ENCODE measurements at regions not wholly inside any gene's neighbourhood (a gene's known extent, or its start where the extent isn't known, plus 50 kb on each side); places are given as distances from the start of the nearest gene placed in this dataset.
"Not testable (repeated sequence)": the region's sequence is repeated elsewhere in the genome, so short reads cannot be mapped to it uniquely, and the experiment has no call there.

- no peak overlapping the region for H3K4me3 ChIP-seq (ENCODE audit: low read depth, low read length)
- in situ Hi-C loops (cut with HindIII; ENCODE audit: low sequenced_read_pairs): no loop called here
- DNase-seq (ENCODE audit: low read depth, low spot score): no peak
These were observed 439.6 kb upstream of the PTCHD4 start for GRCh38 chr6:48550603-48551002.

GRCh38 chr6:48542191-48542590 lies 431.2 kb upstream of the PTCHD4 start:
- TF ChIP-seq CTCF (IDR thresholded peaks at IDR 0.05; ENCODE audit: low read depth, low read length): no peak
- H3K4me3 ChIP-seq (ENCODE audit: low read depth, low read length): no peak overlapping the region
- no peak for DNase-seq (ENCODE audit: low read depth, low spot score)
- in situ Hi-C loops (cut with HindIII; ENCODE audit: low sequenced_read_pairs): no loop called here

More at GRCh38 chr6:48550603-48551002, 439.6 kb upstream of the PTCHD4 start:
- TF ChIP-seq CTCF (IDR thresholded peaks at IDR 0.05; ENCODE audit: low read depth, low read length): no peak

GRCh38 chr6:48541649-48542048 lies 430.7 kb upstream of the PTCHD4 start:
- in situ Hi-C loops (cut with HindIII; ENCODE audit: low sequenced_read_pairs): no loop called here
- no peak overlapping the region for H3K4me3 ChIP-seq (ENCODE audit: low read depth, low read length)
- TF ChIP-seq CTCF (IDR thresholded peaks at IDR 0.05; ENCODE audit: low read depth, low read length): no peak
- no peak for DNase-seq (ENCODE audit: low read depth, low spot score)

GRCh38 chr6:48535582-48536009 lies 424.6 kb upstream of the PTCHD4 start:
- in situ Hi-C loops (cut with HindIII; ENCODE audit: low sequenced_read_pairs): no loop called here
- no peak overlapping the region for H3K4me3 ChIP-seq (ENCODE audit: low read depth, low read length)
- peak; percentile 77 for DNase-seq (ENCODE audit: low read depth, low spot score)
- TF ChIP-seq CTCF (IDR thresholded peaks at IDR 0.05; ENCODE audit: low read depth, low read length): no peak

- DNase-seq (ENCODE audit: low read depth, low spot score); in situ Hi-C loops (cut with HindIII; ENCODE audit: low sequenced_read_pairs); H3K4me3 ChIP-seq (ENCODE audit: low read depth, low read length): not testable (repeated sequence)
These were observed 420.0 kb upstream of the PTCHD4 start for GRCh38 chr6:48530978-48531377.

- H3K4me3 ChIP-seq (ENCODE audit: low read depth, low read length): no peak overlapping the region
- DNase-seq (ENCODE audit: low read depth, low spot score): no peak
- in situ Hi-C loops (cut with HindIII; ENCODE audit: low sequenced_read_pairs): no loop called here
- no peak for TF ChIP-seq CTCF (IDR thresholded peaks at IDR 0.05; ENCODE audit: low read depth, low read length)
These were observed 414.9 kb upstream of the PTCHD4 start for GRCh38 chr6:48525849-48526248.

GRCh38 chr6:48520951-48521350 lies 410.0 kb upstream of the PTCHD4 start:
- no peak for TF ChIP-seq CTCF (IDR thresholded peaks at IDR 0.05; ENCODE audit: low read depth, low read length)
- H3K4me3 ChIP-seq (ENCODE audit: low read depth, low read length): no peak overlapping the region
- in situ Hi-C loops (cut with HindIII; ENCODE audit: low sequenced_read_pairs): no loop called here
- no peak for DNase-seq (ENCODE audit: low read depth, low spot score)

All from astrocyte of the spinal cord (primary cell).